ENCODE measurements at regions not wholly inside any gene's neighbourhood (a gene's known extent, or its start where the extent isn't known, plus 50 kb on each side); places are given as distances from the start of the nearest gene placed in this dataset.

- TF ChIP-seq BRCA1 (IDR thresholded peaks at IDR 0.05; ENCODE audit: low read depth, low read length) = no peak
- no peaks in the 10 kb centered on the region for H3K79me1 ChIP-seq (ENCODE audit: low read depth, low read length)
- WGBS, 2 experiments (ENCODE audit: extremely low coverage in 1 of 2, insufficient coverage in 1 of 2, insufficient read length in 1 of 2, insufficient replicate concordance in 2 of 2, low coverage in 1 of 2, low lambda C conversion rate in 2 of 2, missing lambda C conversion rate in 1 of 2) = 89% methylated on average over 1 of the region's 1 CpG; no CpG with 5 or more reads in 1 of the 2 experiments
- H3K4me3 ChIP-seq (ENCODE audit: extremely low read depth in 1 of 4, insufficient read depth in 2 of 4, low read depth in 3 of 4, low read length in 4 of 4) = no peak overlapping the region
- FAIRE-seq (no peak), DNase-seq (ENCODE audit: low read depth in 1 of 2, low spot score in 2 of 2) (no peak)
- no peaks in the 10 kb centered on the region for H3K27me3 ChIP-seq (replicated peaks in 1 of 4; ENCODE audit: control insufficient read depth in 3 of 4, extremely low read depth in 1 of 4, insufficient read depth in 3 of 4, low read length in 3 of 4)
- H3K14ac ChIP-seq (ENCODE audit: insufficient read length) = no peak overlapping the region
- H4K8ac ChIP-seq (ENCODE audit: extremely low read depth, insufficient read depth, low read length) = no peak overlapping the region
- H2BK5ac ChIP-seq (ENCODE audit: low read depth, low read length) = no peak overlapping the region
- H3K36me3 ChIP-seq (ENCODE audit: control insufficient read depth in 2 of 4, insufficient read depth in 4 of 4, low read length in 3 of 4) = no peaks in the 10 kb centered on the region
- no peak overlapping the region for H2AK5ac ChIP-seq (ENCODE audit: low read depth, low read length)
- H3K4me1 ChIP-seq (replicated peaks in 1 of 4; ENCODE audit: control insufficient read depth in 3 of 4, insufficient read depth in 4 of 4, low read length in 3 of 4) = no peaks in the 10 kb centered on the region
- no peaks in the 10 kb centered on the region for H4K20me1 ChIP-seq (replicated peaks in 1 of 2; ENCODE audit: control insufficient read depth in 1 of 2, insufficient read depth in 2 of 2, low read length in 2 of 2)
- H3K56ac ChIP-seq (replicated peaks; ENCODE audit: insufficient read length, low read depth, low read length) = no peak overlapping the region
- H3K27ac ChIP-seq (ENCODE audit: low read depth, low read length) = no peak overlapping the region
- H2BK120ac ChIP-seq (replicated peaks; ENCODE audit: low read depth, low read length) = no peak overlapping the region
- no peaks in the 10 kb centered on the region for H3K23me2 ChIP-seq (ENCODE audit: low read depth, low read length)
- CTCF ChIA-PET (ENCODE audit: partially characterized antibody) = interaction anchor here (4.0 kb wide), 1 partner anchor 10 kb away, joined by 13 read pairs; no protein-coding TSS in a partner anchor
- no peak overlapping the region for H3K4ac ChIP-seq (replicated peaks; ENCODE audit: insufficient read length, low read depth, low read length)
- H3K9me3 ChIP-seq (ENCODE audit: insufficient read depth in 2 of 2, low read depth in 1 of 2, low read length in 1 of 2) = no peaks in the 10 kb centered on the region
- H2AFZ ChIP-seq (ENCODE audit: low read length) = no peak overlapping the region
- no peak overlapping the region for H3K4me2 ChIP-seq (ENCODE audit: insufficient read depth in 1 of 2, low read depth in 2 of 2, low read length in 2 of 2)
- no peak overlapping the region for H3K18ac ChIP-seq (ENCODE audit: extremely low read depth, low read length)
- no peaks in the 10 kb centered on the region for H3K79me2 ChIP-seq (ENCODE audit: control insufficient read depth in 1 of 2, insufficient read depth in 2 of 2, low read length in 2 of 2)
- no peak overlapping the region for H2BK20ac ChIP-seq (ENCODE audit: low read length)
- H3K9ac ChIP-seq (replicated peaks in 1 of 4; ENCODE audit: extremely low read depth in 1 of 4, low read depth in 3 of 4, low read length in 3 of 4) = no peak overlapping the region
- no peak overlapping the region for H2BK12ac ChIP-seq (ENCODE audit: low read depth, low read length)
- POLR2A ChIA-PET (ENCODE audit: partially characterized antibody) = no interaction called here
- H3K23ac ChIP-seq (ENCODE audit: insufficient read length) = no peak overlapping the region
- no peak overlapping the region for H4K91ac ChIP-seq (replicated peaks; ENCODE audit: insufficient read length, low read length)
- no peak overlapping the region for H4K5ac ChIP-seq (ENCODE audit: insufficient read length, low read depth, low read length)
- H2BK15ac ChIP-seq (ENCODE audit: low read length) = no peak overlapping the region
Observed at GRCh38 chr15:87634361-87634760, 622.2 kb downstream of the NTRK3 start.
